ENCODE measurements at regions not wholly inside any gene's neighbourhood (a gene's known extent, or its start where the extent isn't known, plus 50 kb on each side); places are given as distances from the start of the nearest gene placed in this dataset.

GRCh38 chr13:97852181-97852874 is 101.1 kb upstream of the IPO5 start:
- in situ Hi-C loops (cut with HindIII; ENCODE audit: low pct_unique_long_range_greater_than_20kb, low sequenced_read_pairs) (no loop called here), intact Hi-C loops (cut with micrococcal nuclease; ENCODE audit: unreplicated experiment) (loop anchor here (10.0 kb wide), 1 partner anchor 122 kb away; no protein-coding TSS in a partner anchor)
- Histone ChIP-seq H3K36me3 (ENCODE audit: control insufficient read depth, insufficient read depth, low read length) (no peaks in the 10 kb centered on the region), H3K4me1 (ENCODE audit: control insufficient read depth, insufficient read depth, low read length) (no peaks in the 10 kb centered on the region), H3K27ac (ENCODE audit: low read length) (no peak overlapping the region), H3K4me3 (ENCODE audit: low read depth in 2 of 2, low read length in 2 of 2) (no peak overlapping the region), H3K9me3 (ENCODE audit: control insufficient read depth, insufficient read depth, low read depth, low read length) (no peaks in the 10 kb centered on the region), H3K27me3 (ENCODE audit: control insufficient read depth, insufficient read depth, low read length) (no peaks in the 10 kb centered on the region)
- DNase-seq (ENCODE audit: low read depth, low spot score) = no peak
- ATAC-seq = no peak
- no peak for TF ChIP-seq POLR2AphosphoS5 (IDR thresholded peaks at IDR 0.05; ENCODE audit: low read depth, low read length)
- TF ChIP-seq TCF7L2 (IDR thresholded peaks at IDR 0.05; ENCODE audit: low read depth, low read length) = no peak
- TF ChIP-seq, protein P1, sequence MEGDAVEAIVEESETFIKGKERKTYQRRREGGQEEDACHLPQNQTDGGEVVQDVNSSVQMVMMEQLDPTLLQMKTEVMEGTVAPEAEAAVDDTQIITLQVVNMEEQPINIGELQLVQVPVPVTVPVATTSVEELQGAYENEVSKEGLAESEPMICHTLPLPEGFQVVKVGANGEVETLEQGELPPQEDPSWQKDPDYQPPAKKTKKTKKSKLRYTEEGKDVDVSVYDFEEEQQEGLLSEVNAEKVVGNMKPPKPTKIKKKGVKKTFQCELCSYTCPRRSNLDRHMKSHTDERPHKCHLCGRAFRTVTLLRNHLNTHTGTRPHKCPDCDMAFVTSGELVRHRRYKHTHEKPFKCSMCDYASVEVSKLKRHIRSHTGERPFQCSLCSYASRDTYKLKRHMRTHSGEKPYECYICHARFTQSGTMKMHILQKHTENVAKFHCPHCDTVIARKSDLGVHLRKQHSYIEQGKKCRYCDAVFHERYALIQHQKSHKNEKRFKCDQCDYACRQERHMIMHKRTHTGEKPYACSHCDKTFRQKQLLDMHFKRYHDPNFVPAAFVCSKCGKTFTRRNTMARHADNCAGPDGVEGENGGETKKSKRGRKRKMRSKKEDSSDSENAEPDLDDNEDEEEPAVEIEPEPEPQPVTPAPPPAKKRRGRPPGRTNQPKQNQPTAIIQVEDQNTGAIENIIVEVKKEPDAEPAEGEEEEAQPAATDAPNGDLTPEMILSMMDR (IDR thresholded peaks at IDR 0.05) = no peak
- TF ChIP-seq SIN3A (IDR thresholded peaks at IDR 0.05; ENCODE audit: borderline replicate concordance, insufficient read depth, low read depth, low read length) = no peak
- no peak for TF ChIP-seq REST (IDR thresholded peaks at IDR 0.05; ENCODE audit: insufficient read depth in 1 of 2, low read depth in 2 of 2, low read length in 1 of 2)
- POLR2A ChIA-PET = no interaction called here
- no TSS peak for BruUV-seq (replicated peaks)
- CTCF ChIA-PET = no interaction called here

GRCh38 chr13:97853550-97853949 is 99.9 kb upstream of the IPO5 start:
- in situ Hi-C loops (cut with HindIII; ENCODE audit: low pct_unique_long_range_greater_than_20kb, low sequenced_read_pairs) (no loop called here), intact Hi-C loops (cut with micrococcal nuclease; ENCODE audit: unreplicated experiment) (loop anchor here (10.0 kb wide), 1 partner anchor 121 kb away; no protein-coding TSS in a partner anchor)
- TF ChIP-seq REST (IDR thresholded peaks at IDR 0.05; ENCODE audit: insufficient read depth in 1 of 2, low read depth in 2 of 2, low read length in 1 of 2) (no peak), TCF7L2 (IDR thresholded peaks at IDR 0.05; ENCODE audit: low read depth, low read length) (no peak)
- Histone ChIP-seq H3K27me3 (ENCODE audit: control insufficient read depth, insufficient read depth, low read length) (no peaks in the 10 kb centered on the region), H3K36me3 (ENCODE audit: control insufficient read depth, insufficient read depth, low read length) (no peaks in the 10 kb centered on the region), H3K4me3 (ENCODE audit: low read depth in 2 of 2, low read length in 2 of 2) (no peak overlapping the region), H3K9me3 (ENCODE audit: control insufficient read depth, insufficient read depth, low read depth, low read length) (no peaks in the 10 kb centered on the region), H3K27ac (ENCODE audit: low read length) (no peak overlapping the region), H3K4me1 (ENCODE audit: control insufficient read depth, insufficient read depth, low read length) (no peaks in the 10 kb centered on the region)
- no TSS peak for BruUV-seq (replicated peaks)
- ChIA-PET POLR2A (no interaction called here), CTCF (interaction anchor here (0.5 kb wide), 1 partner anchor 188 kb away, joined by 11 read pairs; no protein-coding TSS in a partner anchor)
- DNase-seq (ENCODE audit: low read depth, low spot score) (no peak), ATAC-seq (no peak)
